Hepatic stellate cell (primary cell): ENCODE measurements at regions not wholly inside any gene's neighbourhood (a gene's known extent, or its start where the extent isn't known, plus 50 kb on each side); places are given as distances from the start of the nearest gene placed in this dataset.
"Not testable (repeated sequence)": the region's sequence is repeated elsewhere in the genome, so short reads cannot be mapped to it uniquely, and the experiment has no call there.

Experiments
- DNase-seq: peaks from one replicate; pipeline ENCODE4 v3.0.0; 2011; ENCODE audit warnings: low spot score

DNA sequence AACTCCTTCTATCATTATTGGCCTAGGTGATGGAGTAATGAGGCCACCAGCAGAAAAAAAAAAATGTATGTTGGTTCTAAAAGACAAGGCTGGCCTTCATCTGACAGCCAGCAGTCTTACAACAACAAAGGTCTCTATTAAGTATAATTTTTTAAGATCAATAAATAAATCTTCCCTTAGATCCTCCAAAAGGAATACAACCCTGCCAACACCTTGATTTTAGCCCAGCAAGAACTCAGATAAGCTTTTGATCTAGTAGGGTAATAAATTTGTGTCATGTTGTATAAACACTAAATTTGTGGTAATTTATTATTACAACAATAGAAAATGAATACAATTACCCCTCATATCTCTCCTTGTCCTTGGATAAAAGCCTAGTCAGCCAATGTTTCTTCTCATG, 633.2 kb upstream of the FAM174A start:
- DNase-seq, result no peak

DNA sequence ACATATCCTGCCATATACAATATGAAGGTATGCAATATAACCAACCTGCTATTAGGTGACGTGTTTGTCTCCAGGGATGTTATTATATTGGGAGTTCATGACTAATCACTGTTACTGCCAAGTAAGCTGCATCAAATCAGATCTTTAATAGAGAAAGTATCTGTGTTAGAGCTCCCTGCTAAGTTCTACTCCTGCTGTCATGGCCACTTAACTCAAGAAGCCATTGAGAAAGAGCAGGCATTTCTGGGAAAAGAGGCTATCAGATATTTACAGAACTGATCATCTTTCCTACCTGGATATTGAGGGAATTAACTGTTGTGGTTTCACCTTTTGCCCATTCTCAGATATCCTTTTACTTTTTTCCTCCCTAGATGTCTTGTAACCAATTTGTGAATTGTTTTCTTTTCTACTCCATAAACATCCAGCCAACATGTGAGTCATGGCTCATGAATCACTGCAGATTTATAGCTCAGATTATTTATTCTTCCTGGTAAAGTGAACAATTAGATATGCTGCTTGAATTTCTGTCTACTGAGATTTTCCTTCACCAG, 634.8 kb upstream of the FAM174A start:
- no peak for DNase-seq

GRCh38 chr5:99879791-99880511, 655.2 kb upstream of the FAM174A start:
- DNase-seq, result no peak

GRCh38 chr5:99878830-99879229, 656.3 kb upstream of the FAM174A start:
- no peak for DNase-seq

DNA sequence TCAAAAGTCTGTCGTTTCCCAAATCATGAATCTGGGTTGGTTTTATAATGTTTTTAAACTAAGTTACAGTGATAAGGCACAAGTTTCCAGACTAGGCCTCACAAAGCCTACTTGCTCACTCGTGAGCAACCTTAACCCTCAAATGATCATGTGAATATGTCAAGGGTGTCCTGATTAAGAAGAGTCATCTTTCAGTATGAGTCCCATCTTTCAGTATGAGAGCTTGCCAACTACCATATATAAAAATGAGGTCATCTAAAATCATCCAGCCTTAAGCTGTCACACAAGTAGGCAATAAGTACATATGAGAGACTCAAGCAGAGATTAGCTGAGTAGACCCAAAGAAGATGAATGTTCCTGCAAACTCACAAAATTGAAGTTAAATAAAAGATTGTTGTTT, 668.4 kb upstream of the FAM174A start:
- DNase-seq, result no peak

DNA sequence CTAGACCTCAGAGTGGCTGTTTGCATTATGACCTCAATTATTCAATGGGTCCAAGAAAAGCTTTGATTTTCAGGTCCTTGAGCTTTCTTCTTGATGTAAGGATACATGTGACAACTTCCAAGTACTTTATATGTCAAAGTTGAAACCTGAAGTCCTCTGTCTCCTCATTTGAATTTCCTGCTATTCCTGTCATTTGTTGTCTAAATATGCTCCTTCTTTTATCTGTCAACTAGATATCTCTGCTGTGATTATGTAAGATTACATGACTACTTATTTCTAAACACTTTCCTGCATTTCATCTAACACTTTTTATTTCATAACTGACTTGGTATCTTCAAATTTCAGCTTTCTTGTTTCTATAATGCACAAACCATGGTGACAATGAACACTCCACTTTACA, 670.0 kb upstream of the FAM174A start:
- no peak for DNase-seq

DNA sequence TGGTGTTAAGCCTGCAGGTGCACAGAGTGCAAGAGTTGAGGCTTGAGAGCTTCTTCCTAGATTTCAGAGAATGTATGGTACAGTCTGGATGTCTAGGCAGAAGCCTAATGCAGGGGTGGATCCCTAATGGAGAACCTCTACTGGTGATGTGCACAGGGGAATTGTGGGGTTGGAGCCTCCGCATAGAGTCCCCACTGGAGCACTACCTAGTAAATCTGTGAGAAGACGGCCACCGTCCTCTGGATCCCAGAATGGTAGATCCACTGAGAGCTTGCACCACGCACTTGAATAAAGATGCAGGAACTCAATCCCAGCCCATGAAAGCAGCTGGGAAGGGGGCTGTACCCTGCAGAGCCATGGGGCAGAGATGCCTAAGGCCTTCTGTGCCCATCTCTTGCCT, 699.4 kb upstream of the FAM174A start:
- DNase-seq, result no peak

DNA sequence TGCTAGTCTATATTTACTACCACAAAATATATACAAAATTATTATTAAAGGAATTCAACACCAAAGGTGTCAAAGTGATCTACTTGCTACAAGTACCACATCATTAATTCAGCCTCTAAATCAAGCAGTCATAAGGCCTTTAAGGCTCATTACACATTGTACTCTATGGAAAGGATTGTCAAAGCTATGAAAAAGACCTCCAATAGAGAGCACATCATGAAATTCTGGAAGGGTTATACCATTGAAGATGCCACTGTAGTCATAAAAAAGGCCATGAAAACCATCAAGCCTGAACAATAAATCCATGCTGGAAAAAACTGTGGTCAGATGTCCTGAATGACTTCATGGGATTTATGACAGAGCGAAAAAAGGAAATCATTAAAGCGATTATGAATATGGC, 708.0 kb upstream of the FAM174A start:
- no peak for DNase-seq

- no peak for DNase-seq
Measured at GRCh38 chr5:99817796-99818195, 717.4 kb upstream of the FAM174A start.

- DNase-seq, result no peak
Measured at GRCh38 chr5:99814321-99815063, 720.7 kb upstream of the FAM174A start.

GRCh38 chr5:99808657-99809230, 726.4 kb upstream of the FAM174A start:
- DNase-seq, result no peak

DNA sequence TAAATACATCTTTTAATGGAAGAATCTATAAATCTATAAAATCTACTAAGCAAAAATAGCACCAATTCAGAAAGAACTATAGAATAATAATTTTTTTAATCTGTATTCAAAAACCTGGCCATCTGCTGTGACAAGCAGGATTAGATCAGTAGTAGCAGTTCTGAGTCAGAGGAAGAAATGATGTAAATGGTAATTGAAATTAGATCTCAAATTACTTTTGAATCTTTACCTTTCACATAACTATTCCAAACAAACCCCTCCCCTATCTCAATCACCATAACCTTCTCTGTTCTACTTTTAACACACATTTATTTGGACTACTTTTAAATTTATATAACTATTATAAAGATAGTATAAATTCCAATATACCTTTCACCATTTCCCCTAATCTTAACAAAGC, 727.8 kb upstream of the FAM174A start:
- no peak for DNase-seq

- no peak for DNase-seq
Measured at GRCh38 chr5:99795031-99795430, 740.1 kb upstream of the FAM174A start.

DNA sequence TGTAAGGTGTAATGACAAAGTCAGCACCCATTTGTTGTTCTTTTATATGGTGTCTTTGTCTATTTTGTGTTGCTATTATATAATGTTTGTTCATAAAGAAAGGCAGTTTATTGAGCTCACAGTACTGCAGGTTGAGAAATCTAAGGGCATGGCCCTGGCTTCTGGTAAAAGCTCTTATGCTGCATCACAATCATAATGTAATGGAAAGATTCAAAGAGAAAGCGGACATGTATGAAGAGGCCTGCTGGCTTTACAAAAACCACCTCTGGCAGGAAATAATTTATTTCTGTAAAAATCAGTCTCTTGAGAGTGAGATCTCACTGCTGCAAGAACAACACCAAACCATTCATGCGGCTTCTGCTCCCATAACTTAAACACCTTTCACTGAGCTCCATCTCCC, 746.7 kb upstream of the FAM174A start:
- DNase-seq, result no peak

- no peak for DNase-seq
Measured at GRCh38 chr5:99775189-99775588, 760.0 kb upstream of the FAM174A start.

DNA sequence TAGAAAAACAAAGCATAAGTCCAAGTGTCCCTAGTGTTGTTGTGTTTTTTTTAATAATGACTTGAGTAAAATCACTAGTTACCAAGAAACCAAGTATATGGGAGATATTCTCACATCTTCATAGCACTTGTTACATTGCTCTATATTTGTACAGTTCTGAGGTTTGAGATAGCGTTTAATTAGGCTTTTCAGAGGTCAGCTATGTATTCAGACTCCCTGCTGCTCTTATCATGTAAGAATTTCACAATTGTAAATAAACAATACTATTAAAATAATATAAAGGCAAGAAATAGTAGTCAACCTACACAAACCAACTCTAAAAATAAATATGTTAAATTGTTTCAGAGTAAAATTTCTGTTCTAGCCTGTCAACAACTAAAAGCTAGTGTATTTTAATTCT, 761.9 kb upstream of the FAM174A start:
- DNase-seq, result no peak

- no peak for DNase-seq
Measured at GRCh38 chr5:99771296-99771695, 763.9 kb upstream of the FAM174A start.

GRCh38 chr5:99765011-99765410, 770.2 kb upstream of the FAM174A start:
- DNase-seq, result no peak

GRCh38 chr5:99763021-99763774, 772.0 kb upstream of the FAM174A start:
- no peak for DNase-seq

DNA sequence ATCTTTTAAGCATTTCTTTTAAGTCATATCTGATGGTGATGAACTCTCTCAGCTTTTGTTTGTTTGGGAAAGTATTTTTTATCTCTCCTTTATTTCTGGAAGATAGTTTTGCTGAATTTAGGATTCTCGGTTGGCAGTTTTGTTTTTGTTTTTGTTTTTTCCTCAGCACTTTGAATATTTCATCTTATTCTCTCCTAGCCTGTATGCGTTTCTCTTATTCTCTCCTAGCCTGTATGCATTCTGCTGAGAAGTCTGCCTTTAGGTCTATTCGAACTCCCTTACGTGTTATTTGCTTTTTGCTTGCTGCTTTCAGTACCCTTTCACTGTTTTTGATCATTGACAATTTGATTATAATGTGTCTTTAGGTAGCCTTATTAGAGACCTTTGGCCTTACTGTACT, 787.8 kb upstream of the FAM174A start:
- DNase-seq, result no peak

GRCh38 chr5:99733146-99733545, 802.0 kb upstream of the FAM174A start:
- not testable (repeated sequence) for DNase-seq

DNA sequence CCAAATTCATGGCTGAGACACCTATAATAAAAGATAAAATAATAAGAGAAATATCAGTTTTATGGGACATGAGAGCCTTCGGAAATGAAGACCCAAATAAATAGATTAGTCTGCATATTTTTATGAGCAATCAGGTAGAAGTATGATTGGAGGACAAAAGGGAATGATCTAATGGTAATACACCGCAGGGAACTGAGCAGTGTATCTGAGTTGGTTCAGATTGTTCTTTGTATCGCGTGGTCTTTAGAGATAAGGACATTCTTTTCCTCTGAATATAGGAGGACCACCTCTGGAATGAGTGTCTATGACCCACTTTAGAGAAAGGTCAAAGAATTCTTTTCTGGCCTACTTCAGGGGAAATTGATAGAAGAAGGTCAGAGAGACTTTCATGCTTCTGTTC, 801.8 kb upstream of the CHD1 start:
- DNase-seq, result not testable (repeated sequence)
